Endothelial cell of umbilical vein (primary cell): ENCODE measurements at regions not wholly inside any gene's neighbourhood (a gene's known extent, or its start where the extent isn't known, plus 50 kb on each side); places are given as distances from the start of the nearest gene placed in this dataset.

ENCODE experiments used
- BruUV-seq: library from RNA; stranded (reverse); fragments of 400-500 nt; replicated peaks from 2 replicates; lab custom pipeline; 2021; lab: Mats Ljungman, UMichigan
- CTCF ChIA-PET: fragments of 300-600, 350-600 bp; sonication (Branson Sonifier 250); formaldehyde crosslinking; loops from one replicate; lab custom pipeline; 2021; ENCODE audit warnings: antibody characterized with exemption, inconsistent platforms; lab: Charles Lee
- POLR2A ChIA-PET: fragments of 300-600, 350-600 bp; sonication (Branson Sonifier 250); formaldehyde crosslinking; loops from one replicate; lab custom pipeline; 2021; ENCODE audit warnings: antibody characterized with exemption, inconsistent platforms; lab: Charles Lee
- DNase-seq: peaks from one replicate; pipeline ENCODE4 v3.0.0-alpha.2; 2011; ENCODE audit warnings: low read depth, low spot score
- FAIRE-seq: peaks from 2 replicates; lab custom pipeline; 2011; peaks lifted over from hg19 to GRCh38; lab: Jason Lieb, UNC
- H2AFZ ChIP-seq: 2 replicates; pipeline ENCODE4 v1.6.0; 2012; ENCODE audit warnings: low read depth, low read length, control low read depth, inconsistent platforms
- H3K27ac ChIP-seq: 2 replicates; pipeline ENCODE4 v1.5.1; 2011; ENCODE audit warnings: low read depth, mild to moderate bottlenecking, control low read depth, low read length, moderate library complexity; ENCODE audit not compliant: insufficient read depth
- H3K27me3 ChIP-seq, 2 experiments: 2 replicates each; pipeline versions ENCODE4 v1.6.0 to v1.6.1; 2011; ENCODE audit warnings: low read length in 2 of 2, mixed read lengths in 1 of 2; ENCODE audit not compliant: control insufficient read depth in 2 of 2, insufficient read depth in 2 of 2
- H3K36me3 ChIP-seq, 2 experiments: 2 replicates in 1 of 2; 3 replicates in 1 of 2; pipeline ENCODE4 v1.5.1; 2011; ENCODE audit warnings: low read length in 2 of 2, mild to moderate bottlenecking in 1 of 2, moderate library complexity in 1 of 2; ENCODE audit not compliant: control insufficient read depth in 2 of 2, insufficient read depth in 2 of 2; ENCODE audit errors: extremely low read depth in 1 of 2
- H3K4me1 ChIP-seq: 3 replicates; pipeline ENCODE4 v1.5.1; 2011; ENCODE audit warnings: mild to moderate bottlenecking, low read length; ENCODE audit not compliant: control insufficient read depth, insufficient read depth; ENCODE audit errors: extremely low read depth
- H3K4me2 ChIP-seq: 2 replicates; pipeline ENCODE4 v1.6.1; 2011; ENCODE audit warnings: low read length, control low read depth, mixed read lengths; ENCODE audit not compliant: insufficient read depth
- H3K4me3 ChIP-seq, 3 experiments: fragments of 200-600 bp in 1 of 3; sonication (generic), shearing (Covaris generic) in 1 of 3; replicated peaks in 1 of 3; 2 replicates each; pipeline ENCODE4 v1.5.1; 2011 to 2016; ENCODE audit warnings: control low read depth in 3 of 3, low read length in 3 of 3, mild to moderate bottlenecking in 2 of 3, inconsistent platforms in 1 of 3, low read depth in 1 of 3, moderate library complexity in 1 of 3; ENCODE audit not compliant: insufficient read depth in 1 of 3
- H3K79me2 ChIP-seq: 2 replicates; pipeline ENCODE4 v1.6.0; 2012; ENCODE audit warnings: low read length, inconsistent platforms; ENCODE audit not compliant: control insufficient read depth, insufficient read depth
- H3K9ac ChIP-seq: replicated peaks from 2 replicates; pipeline ENCODE3; 2011; ENCODE audit warnings: low read length, control low read depth; ENCODE audit not compliant: insufficient read depth; ENCODE audit errors: extremely low read depth
- H3K9me1 ChIP-seq: replicated peaks from 3 replicates; pipeline ENCODE4 v1.6.0; 2011; ENCODE audit warnings: mild to moderate bottlenecking, low read length; ENCODE audit not compliant: control insufficient read depth, insufficient read depth; ENCODE audit errors: extremely low read depth
- H3K9me3 ChIP-seq: replicated peaks from 2 replicates; pipeline ENCODE4 v1.5.1; 2012; ENCODE audit warnings: low read length, inconsistent platforms; ENCODE audit not compliant: control insufficient read depth, insufficient read depth
- H4K20me1 ChIP-seq: replicated peaks from 2 replicates; pipeline ENCODE3; 2011; ENCODE audit warnings: mild to moderate bottlenecking, low read length; ENCODE audit not compliant: control insufficient read depth, insufficient read depth; ENCODE audit errors: extremely low read depth
- EZH2 ChIP-seq: IDR thresholded peaks from 2 replicates; pipeline ENCODE4 v1.6.1; 2012; ENCODE audit warnings: borderline replicate concordance, low read depth, mild to moderate bottlenecking, moderate library complexity, low read length, inconsistent platforms; ENCODE audit not compliant: severe bottlenecking
- FOS ChIP-seq: IDR thresholded peaks from 2 replicates; pipeline ENCODE4 v1.6.1; 2011; ENCODE audit warnings: mild to moderate bottlenecking, low read length, moderate library complexity, borderline replicate concordance; ENCODE audit not compliant: insufficient read depth
- GATA2 ChIP-seq: IDR thresholded peaks from 2 replicates; pipeline ENCODE4 v1.7.0; 2011; ENCODE audit warnings: low read depth, mild to moderate bottlenecking, moderate library complexity, mixed read lengths, low read length; ENCODE audit not compliant: insufficient read length, insufficient read depth
- JUN ChIP-seq: IDR thresholded peaks from 2 replicates; pipeline ENCODE4 v1.6.1; 2011; ENCODE audit warnings: borderline replicate concordance, low read depth; ENCODE audit not compliant: insufficient read length, insufficient read depth
- MYC ChIP-seq: IDR thresholded peaks from one replicate; pipeline ENCODE4 v1.6.1; 2011; ENCODE audit warnings: mild to moderate bottlenecking, low read depth, low read length
- POLR2A ChIP-seq: IDR thresholded peaks from 2 replicates; pipeline ENCODE4 v1.6.1; 2012; ENCODE audit warnings: low read depth, mild to moderate bottlenecking, control low read depth, low read length
- POLR2AphosphoS5 ChIP-seq: IDR thresholded peaks from 2 replicates; pipeline ENCODE4 v1.6.1; 2012; ENCODE audit warnings: low read depth, mild to moderate bottlenecking, control low read depth, low read length, moderate library complexity; ENCODE audit not compliant: insufficient read depth
- dilution Hi-C: fragments of 300-500 bp; cut with MboI; formaldehyde crosslinking; loops from one replicate; pipeline ENCODE4 v1.15.0; 2019; ENCODE audit warnings: low sequenced_read_pairs; ENCODE audit not compliant: extremely low pct_ligation_motif_present
- intact Hi-C: fragments of 100-400 bp; cut with micrococcal nuclease; formaldehyde crosslinking; loops from one replicate; pipeline ENCODE4 v1.10.0; 2022
- TF ChIP-seq, protein P1 (sequence below), 2 donors: IDR thresholded peaks; 1 replicate in 1 of 2; 2 replicates in 1 of 2; pipeline ENCODE4 v1.5.1; 2011; ENCODE audit warnings: low read length in 2 of 2, mild to moderate bottlenecking in 2 of 2, moderate library complexity in 2 of 2, control low read depth in 1 of 2, inconsistent platforms in 1 of 2, low read depth in 1 of 2; ENCODE audit not compliant: insufficient read depth in 1 of 2; ENCODE audit errors: extremely low read depth in 1 of 2
- TF ChIP-seq, protein P2 (sequence below): IDR thresholded peaks from 2 replicates; pipeline ENCODE4 v1.6.1; 2011; ENCODE audit not compliant: insufficient read depth, insufficient read length

DNA sequence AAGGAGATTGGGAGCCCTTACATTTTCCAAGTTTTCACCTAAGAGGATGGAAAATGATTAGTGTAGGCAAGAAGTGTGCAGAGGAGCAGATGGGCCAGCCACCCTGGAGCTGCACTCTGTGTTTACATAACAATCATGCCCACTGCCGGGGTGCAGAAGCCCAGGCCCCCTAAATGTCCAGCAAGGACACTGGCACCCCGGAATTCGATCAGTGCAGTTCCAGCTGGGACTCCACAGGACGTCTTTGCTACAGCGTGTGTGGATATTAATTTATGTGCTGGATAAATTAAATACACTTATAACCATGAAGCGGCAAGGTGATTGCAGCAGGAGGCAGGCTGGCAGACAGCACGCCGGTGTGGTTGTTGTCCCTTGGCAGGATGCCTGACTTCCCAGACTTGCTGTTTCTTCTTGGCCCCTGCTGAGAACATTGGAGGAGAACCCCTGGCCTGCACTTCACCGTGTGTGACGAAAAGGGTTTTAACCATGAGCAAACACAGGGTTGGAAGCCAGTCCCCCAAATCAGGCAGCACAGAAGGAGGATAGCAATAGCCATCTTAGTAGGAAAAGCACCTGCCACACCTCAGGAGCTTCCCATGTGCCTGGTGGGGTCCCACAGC, 73.7 kb downstream of the GADD45G start:
- no TSS peak for BruUV-seq
- ChIA-PET POLR2A (no interaction called here), CTCF (no interaction called here)
- Histone ChIP-seq H3K9me1 (no peaks in the 10 kb centered on the region), H3K79me2 (no peaks in the 10 kb centered on the region), H3K4me2 (no peak overlapping the region), H3K4me3 (no peak overlapping the region), H3K36me3 (no peaks in the 10 kb centered on the region), H3K9me3 (no peaks in the 10 kb centered on the region), H3K27ac (no peak overlapping the region), H3K9ac (no peak overlapping the region), H2AFZ (no peak overlapping the region), H3K27me3 (no peaks in the 10 kb centered on the region), H3K4me1 (no peaks in the 10 kb centered on the region), H4K20me1 (no peaks in the 10 kb centered on the region)
- TF ChIP-seq, protein P1, sequence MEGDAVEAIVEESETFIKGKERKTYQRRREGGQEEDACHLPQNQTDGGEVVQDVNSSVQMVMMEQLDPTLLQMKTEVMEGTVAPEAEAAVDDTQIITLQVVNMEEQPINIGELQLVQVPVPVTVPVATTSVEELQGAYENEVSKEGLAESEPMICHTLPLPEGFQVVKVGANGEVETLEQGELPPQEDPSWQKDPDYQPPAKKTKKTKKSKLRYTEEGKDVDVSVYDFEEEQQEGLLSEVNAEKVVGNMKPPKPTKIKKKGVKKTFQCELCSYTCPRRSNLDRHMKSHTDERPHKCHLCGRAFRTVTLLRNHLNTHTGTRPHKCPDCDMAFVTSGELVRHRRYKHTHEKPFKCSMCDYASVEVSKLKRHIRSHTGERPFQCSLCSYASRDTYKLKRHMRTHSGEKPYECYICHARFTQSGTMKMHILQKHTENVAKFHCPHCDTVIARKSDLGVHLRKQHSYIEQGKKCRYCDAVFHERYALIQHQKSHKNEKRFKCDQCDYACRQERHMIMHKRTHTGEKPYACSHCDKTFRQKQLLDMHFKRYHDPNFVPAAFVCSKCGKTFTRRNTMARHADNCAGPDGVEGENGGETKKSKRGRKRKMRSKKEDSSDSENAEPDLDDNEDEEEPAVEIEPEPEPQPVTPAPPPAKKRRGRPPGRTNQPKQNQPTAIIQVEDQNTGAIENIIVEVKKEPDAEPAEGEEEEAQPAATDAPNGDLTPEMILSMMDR (IDR thresholded peaks at IDR 0.05; ENCODE audit: extremely low read depth in 1 of 2, insufficient read depth in 1 of 2, low read depth in 1 of 2, low read length in 2 of 2) = no peak
- TF ChIP-seq, protein P2, sequence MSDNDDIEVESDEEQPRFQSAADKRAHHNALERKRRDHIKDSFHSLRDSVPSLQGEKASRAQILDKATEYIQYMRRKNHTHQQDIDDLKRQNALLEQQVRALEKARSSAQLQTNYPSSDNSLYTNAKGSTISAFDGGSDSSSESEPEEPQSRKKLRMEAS = no peak
- TF ChIP-seq JUN = no peak
- TF ChIP-seq MYC = no peak
- TF ChIP-seq EZH2 = no peak
- no peak for TF ChIP-seq POLR2A
- DNase-seq (no peak), FAIRE-seq (no peak)
- dilution Hi-C loops (no loop called here), intact Hi-C loops (no loop called here)

DNA sequence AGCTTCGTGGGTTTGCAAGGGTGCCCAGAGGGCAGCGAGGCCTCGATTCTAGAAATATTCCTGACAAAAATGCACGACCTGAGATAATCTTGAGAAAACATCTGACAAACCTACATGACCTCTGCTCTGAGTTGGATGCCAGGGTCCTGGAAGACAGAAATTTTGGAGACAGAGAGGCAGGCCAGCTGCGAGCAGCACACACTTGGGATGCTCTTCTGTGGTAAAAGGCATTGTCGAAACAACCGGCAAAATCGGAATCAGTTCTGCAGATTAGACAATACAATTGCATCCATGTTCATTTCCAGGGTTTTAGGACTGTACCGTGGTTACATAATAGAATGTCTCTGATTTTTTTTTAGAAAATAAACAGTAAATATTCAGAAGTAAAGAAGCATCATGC, 74.2 kb downstream of the GADD45G start:
- H3K9me1 ChIP-seq = no peaks in the 10 kb centered on the region
- H3K4me3 ChIP-seq = no peak overlapping the region
- H3K9ac ChIP-seq = no peak overlapping the region
- H3K27ac ChIP-seq = no peak overlapping the region
- H3K4me2 ChIP-seq = no peak overlapping the region
- no TSS peak for BruUV-seq
- no peak for FAIRE-seq
- no peak overlapping the region for H2AFZ ChIP-seq
- H3K9me3 ChIP-seq = no peaks in the 10 kb centered on the region
- H4K20me1 ChIP-seq = no peaks in the 10 kb centered on the region
- H3K36me3 ChIP-seq = no peaks in the 10 kb centered on the region
- H3K27me3 ChIP-seq = no peaks in the 10 kb centered on the region
- no peak for TF ChIP-seq MYC
- TF ChIP-seq JUN = no peak
- no peak for TF ChIP-seq GATA2
- no peak for TF ChIP-seq POLR2A
- TF ChIP-seq, protein P1 (IDR thresholded peaks at IDR 0.05; ENCODE audit: extremely low read depth in 1 of 2, insufficient read depth in 1 of 2, low read depth in 1 of 2, low read length in 2 of 2) = no peak
- TF ChIP-seq, protein P2 = no peak
- TF ChIP-seq EZH2 = no peak
- TF ChIP-seq FOS = no peak
- no peak for TF ChIP-seq POLR2AphosphoS5
- intact Hi-C loops = no loop called here
- no peaks in the 10 kb centered on the region for H3K4me1 ChIP-seq
- dilution Hi-C loops = no loop called here
- POLR2A ChIA-PET = no interaction called here
- CTCF ChIA-PET = no interaction called here
- no peak for DNase-seq
- no peaks in the 10 kb centered on the region for H3K79me2 ChIP-seq
